H1 (cell line): ENCODE measurements at regions not wholly inside any gene's neighbourhood (a gene's known extent, or its start where the extent isn't known, plus 50 kb on each side); places are given as distances from the start of the nearest gene placed in this dataset.

Source experiments
- TF ChIP-seq, protein P1 (sequence below): fragments of 300-600 bp; sonication (generic); IDR thresholded peaks from 2 replicates; pipeline ENCODE4 v1.7.1; 2012; ENCODE audit warnings: low read length, moderate library complexity, mild to moderate bottlenecking, inconsistent platforms; ENCODE audit not compliant: insufficient replicate concordance

DNA sequence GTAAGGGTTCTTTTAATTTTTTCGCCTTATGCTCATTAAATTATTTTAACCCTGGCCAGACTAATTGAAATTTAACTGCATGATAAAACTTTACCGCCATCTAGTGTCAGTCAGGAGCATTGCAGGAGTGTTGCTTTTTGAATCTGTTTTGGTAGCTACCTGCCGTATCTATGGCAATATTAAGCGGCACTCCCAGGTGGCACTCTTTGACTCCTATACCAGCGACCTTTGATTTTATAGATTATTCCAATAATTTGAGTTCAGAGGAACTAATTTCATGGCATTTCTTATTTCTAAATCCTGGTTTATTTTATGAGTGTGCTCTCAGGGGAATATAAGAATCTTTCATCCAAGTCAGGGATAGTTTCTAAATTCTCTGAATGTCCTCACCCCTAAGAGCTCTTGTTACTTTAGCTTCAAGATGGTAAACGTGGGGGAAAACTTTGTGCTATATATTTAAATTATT, 198.9 kb downstream of the REEP3 start (continued):
- TF ChIP-seq, protein P1, sequence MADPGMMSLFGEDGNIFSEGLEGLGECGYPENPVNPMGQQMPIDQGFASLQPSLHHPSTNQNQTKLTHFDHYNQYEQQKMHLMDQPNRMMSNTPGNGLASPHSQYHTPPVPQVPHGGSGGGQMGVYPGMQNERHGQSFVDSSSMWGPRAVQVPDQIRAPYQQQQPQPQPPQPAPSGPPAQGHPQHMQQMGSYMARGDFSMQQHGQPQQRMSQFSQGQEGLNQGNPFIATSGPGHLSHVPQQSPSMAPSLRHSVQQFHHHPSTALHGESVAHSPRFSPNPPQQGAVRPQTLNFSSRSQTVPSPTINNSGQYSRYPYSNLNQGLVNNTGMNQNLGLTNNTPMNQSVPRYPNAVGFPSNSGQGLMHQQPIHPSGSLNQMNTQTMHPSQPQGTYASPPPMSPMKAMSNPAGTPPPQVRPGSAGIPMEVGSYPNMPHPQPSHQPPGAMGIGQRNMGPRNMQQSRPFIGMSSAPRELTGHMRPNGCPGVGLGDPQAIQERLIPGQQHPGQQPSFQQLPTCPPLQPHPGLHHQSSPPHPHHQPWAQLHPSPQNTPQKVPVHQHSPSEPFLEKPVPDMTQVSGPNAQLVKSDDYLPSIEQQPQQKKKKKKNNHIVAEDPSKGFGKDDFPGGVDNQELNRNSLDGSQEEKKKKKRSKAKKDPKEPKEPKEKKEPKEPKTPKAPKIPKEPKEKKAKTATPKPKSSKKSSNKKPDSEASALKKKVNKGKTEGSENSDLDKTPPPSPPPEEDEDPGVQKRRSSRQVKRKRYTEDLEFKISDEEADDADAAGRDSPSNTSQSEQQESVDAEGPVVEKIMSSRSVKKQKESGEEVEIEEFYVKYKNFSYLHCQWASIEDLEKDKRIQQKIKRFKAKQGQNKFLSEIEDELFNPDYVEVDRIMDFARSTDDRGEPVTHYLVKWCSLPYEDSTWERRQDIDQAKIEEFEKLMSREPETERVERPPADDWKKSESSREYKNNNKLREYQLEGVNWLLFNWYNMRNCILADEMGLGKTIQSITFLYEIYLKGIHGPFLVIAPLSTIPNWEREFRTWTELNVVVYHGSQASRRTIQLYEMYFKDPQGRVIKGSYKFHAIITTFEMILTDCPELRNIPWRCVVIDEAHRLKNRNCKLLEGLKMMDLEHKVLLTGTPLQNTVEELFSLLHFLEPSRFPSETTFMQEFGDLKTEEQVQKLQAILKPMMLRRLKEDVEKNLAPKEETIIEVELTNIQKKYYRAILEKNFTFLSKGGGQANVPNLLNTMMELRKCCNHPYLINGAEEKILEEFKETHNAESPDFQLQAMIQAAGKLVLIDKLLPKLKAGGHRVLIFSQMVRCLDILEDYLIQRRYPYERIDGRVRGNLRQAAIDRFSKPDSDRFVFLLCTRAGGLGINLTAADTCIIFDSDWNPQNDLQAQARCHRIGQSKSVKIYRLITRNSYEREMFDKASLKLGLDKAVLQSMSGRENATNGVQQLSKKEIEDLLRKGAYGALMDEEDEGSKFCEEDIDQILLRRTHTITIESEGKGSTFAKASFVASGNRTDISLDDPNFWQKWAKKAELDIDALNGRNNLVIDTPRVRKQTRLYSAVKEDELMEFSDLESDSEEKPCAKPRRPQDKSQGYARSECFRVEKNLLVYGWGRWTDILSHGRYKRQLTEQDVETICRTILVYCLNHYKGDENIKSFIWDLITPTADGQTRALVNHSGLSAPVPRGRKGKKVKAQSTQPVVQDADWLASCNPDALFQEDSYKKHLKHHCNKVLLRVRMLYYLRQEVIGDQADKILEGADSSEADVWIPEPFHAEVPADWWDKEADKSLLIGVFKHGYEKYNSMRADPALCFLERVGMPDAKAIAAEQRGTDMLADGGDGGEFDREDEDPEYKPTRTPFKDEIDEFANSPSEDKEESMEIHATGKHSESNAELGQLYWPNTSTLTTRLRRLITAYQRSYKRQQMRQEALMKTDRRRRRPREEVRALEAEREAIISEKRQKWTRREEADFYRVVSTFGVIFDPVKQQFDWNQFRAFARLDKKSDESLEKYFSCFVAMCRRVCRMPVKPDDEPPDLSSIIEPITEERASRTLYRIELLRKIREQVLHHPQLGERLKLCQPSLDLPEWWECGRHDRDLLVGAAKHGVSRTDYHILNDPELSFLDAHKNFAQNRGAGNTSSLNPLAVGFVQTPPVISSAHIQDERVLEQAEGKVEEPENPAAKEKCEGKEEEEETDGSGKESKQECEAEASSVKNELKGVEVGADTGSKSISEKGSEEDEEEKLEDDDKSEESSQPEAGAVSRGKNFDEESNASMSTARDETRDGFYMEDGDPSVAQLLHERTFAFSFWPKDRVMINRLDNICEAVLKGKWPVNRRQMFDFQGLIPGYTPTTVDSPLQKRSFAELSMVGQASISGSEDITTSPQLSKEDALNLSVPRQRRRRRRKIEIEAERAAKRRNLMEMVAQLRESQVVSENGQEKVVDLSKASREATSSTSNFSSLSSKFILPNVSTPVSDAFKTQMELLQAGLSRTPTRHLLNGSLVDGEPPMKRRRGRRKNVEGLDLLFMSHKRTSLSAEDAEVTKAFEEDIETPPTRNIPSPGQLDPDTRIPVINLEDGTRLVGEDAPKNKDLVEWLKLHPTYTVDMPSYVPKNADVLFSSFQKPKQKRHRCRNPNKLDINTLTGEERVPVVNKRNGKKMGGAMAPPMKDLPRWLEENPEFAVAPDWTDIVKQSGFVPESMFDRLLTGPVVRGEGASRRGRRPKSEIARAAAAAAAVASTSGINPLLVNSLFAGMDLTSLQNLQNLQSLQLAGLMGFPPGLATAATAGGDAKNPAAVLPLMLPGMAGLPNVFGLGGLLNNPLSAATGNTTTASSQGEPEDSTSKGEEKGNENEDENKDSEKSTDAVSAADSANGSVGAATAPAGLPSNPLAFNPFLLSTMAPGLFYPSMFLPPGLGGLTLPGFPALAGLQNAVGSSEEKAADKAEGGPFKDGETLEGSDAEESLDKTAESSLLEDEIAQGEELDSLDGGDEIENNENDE: peak; percentile 83
